Testis (tissue), 2 donors: ENCODE measurements at regions not wholly inside any gene's neighbourhood (a gene's known extent, or its start where the extent isn't known, plus 50 kb on each side); places are given as distances from the start of the nearest gene placed in this dataset.

Experiments
- DNase-seq: peaks from one replicate; pipeline ENCODE4 v3.0.0-alpha.2; 2019
- H3K27ac ChIP-seq, 2 donors: fragments of 200-600 bp; sonication (generic); one replicate each; pipeline ENCODE4 v1.5.1; 2019
- H3K27me3 ChIP-seq: fragments of 200-600 bp; sonication (generic); one replicate; pipeline ENCODE4 v1.5.1; 2019
- H3K36me3 ChIP-seq: fragments of 200-600 bp; sonication (generic); one replicate; pipeline ENCODE4 v1.5.1; 2017; ENCODE audit warnings: low read depth; ENCODE audit errors: missing control alignments
- H3K4me1 ChIP-seq: fragments of 200-600 bp; sonication (generic); one replicate; pipeline ENCODE4 v1.5.1; 2019
- H3K4me3 ChIP-seq, 2 donors: fragments of 200-600 bp; sonication (generic); one replicate each; pipeline ENCODE4 v1.5.1; 2017 to 2019
- H3K9me3 ChIP-seq: fragments of 200-600 bp; sonication (generic); one replicate; pipeline ENCODE4 v1.5.1; 2017
- CTCF ChIP-seq, 3 experiments: fragments of 450-650 bp in 2 of 3; fragments of 200-600 bp in 1 of 3; sonication (generic) in 1 of 3; IDR thresholded peaks; one replicate each; pipeline ENCODE4 v1.5.1; 2016 to 2019; ENCODE audit warnings: antibody characterized with exemption in 3 of 3, mild to moderate bottlenecking in 2 of 3, moderate library complexity in 1 of 3
- POLR2A ChIP-seq: fragments of 450-650 bp; IDR thresholded peaks from one replicate; pipeline ENCODE4 v1.6.1; 2017; ENCODE audit warnings: antibody characterized with exemption, mild to moderate bottlenecking, moderate library complexity
- WGBS, 2 donors: methylation state at CpG; one replicate each; pipeline ENCODE4 v1.1.5; 2018; 5-methylcytosine and 5-hydroxymethylcytosine counted together
- intact Hi-C: fragments of 100-400 bp; cut with DNase I; formaldehyde crosslinking; loops from one replicate; pipeline ENCODE4 v1.15.1; 2023; ENCODE audit warnings: low total_unique reads

- intact Hi-C loops, result no loop called here
Observed at GRCh38 chr4:160836431-160836830, 1327.4 kb downstream of the FSTL5 start.

GRCh38 chr4:160846121-160846520 is 1317.7 kb downstream of the FSTL5 start:
- H3K36me3 ChIP-seq, result no peaks in the 10 kb centered on the region

More at GRCh38 chr4:160836431-160836830, 1327.4 kb downstream of the FSTL5 start:
- no peak for DNase-seq
- Histone ChIP-seq H3K9me3 (no peaks in the 10 kb centered on the region), H3K27me3 (no peaks in the 10 kb centered on the region), H3K4me1 (no peaks in the 10 kb centered on the region), H3K27ac (no peak overlapping the region), H3K36me3 (no peaks in the 10 kb centered on the region), H3K4me3 (no peak overlapping the region)
- TF ChIP-seq POLR2A, result no peak
- TF ChIP-seq CTCF (IDR thresholded peaks at IDR 0.05), result no peak
- 77 to 85% methylated on average over 2 of the region's 2 CpGs for WGBS, 2 donors

GRCh38 chr4:160847228-160847627 is 1316.6 kb downstream of the FSTL5 start:
- Histone ChIP-seq H3K4me3 (no peak overlapping the region), H3K9me3 (no peaks in the 10 kb centered on the region), H3K27ac (no peak overlapping the region), H3K36me3 (no peaks in the 10 kb centered on the region), H3K4me1 (no peaks in the 10 kb centered on the region), H3K27me3 (no peaks in the 10 kb centered on the region)
- TF ChIP-seq POLR2A, result no peak
- no peak for TF ChIP-seq CTCF (IDR thresholded peaks at IDR 0.05)
- intact Hi-C loops, result no loop called here
- 55 to 68% methylated on average over 1 of the region's 1 CpG for WGBS, 2 donors
- DNase-seq, result no peak

More at GRCh38 chr4:160846121-160846520, 1317.7 kb downstream of the FSTL5 start:
- intact Hi-C loops, result no loop called here
- no peaks in the 10 kb centered on the region for H3K27me3 ChIP-seq
- no peaks in the 10 kb centered on the region for H3K4me1 ChIP-seq
- DNase-seq, result no peak
- H3K4me3 ChIP-seq, result no peak overlapping the region
- 92 to 98% methylated on average over 2 of the region's 2 CpGs for WGBS, 2 donors
- H3K9me3 ChIP-seq, result no peaks in the 10 kb centered on the region
- no peak overlapping the region for H3K27ac ChIP-seq
- TF ChIP-seq POLR2A (no peak), CTCF (IDR thresholded peaks at IDR 0.05) (no peak)

GRCh38 chr4:160848489-160848888 is 1315.3 kb downstream of the FSTL5 start:
- H3K4me1 ChIP-seq, result no peaks in the 10 kb centered on the region
- H3K4me3 ChIP-seq, result no peak overlapping the region
- DNase-seq, result no peak
- TF ChIP-seq POLR2A (no peak), CTCF (IDR thresholded peaks at IDR 0.05) (no peak)
- intact Hi-C loops, result no loop called here
- H3K27ac ChIP-seq, result no peak overlapping the region
- no peaks in the 10 kb centered on the region for H3K9me3 ChIP-seq
- WGBS, 2 donors, result 60 to 64% methylated on average over 4 of the region's 4 CpGs
- H3K36me3 ChIP-seq, result no peaks in the 10 kb centered on the region
- H3K27me3 ChIP-seq, result no peaks in the 10 kb centered on the region

GRCh38 chr4:160848901-160849760 is 1314.7 kb downstream of the FSTL5 start:
- no peaks in the 10 kb centered on the region for H3K36me3 ChIP-seq
- WGBS, 2 donors, result 39 to 43% methylated on average over 9 of the region's 9 CpGs
- H3K27ac ChIP-seq, result no peak overlapping the region
- H3K4me1 ChIP-seq, result no peaks in the 10 kb centered on the region
- intact Hi-C loops, result no loop called here
- H3K9me3 ChIP-seq, result no peaks in the 10 kb centered on the region
- TF ChIP-seq CTCF (IDR thresholded peaks at IDR 0.05) (no peak), POLR2A (no peak)
- no peaks in the 10 kb centered on the region for H3K27me3 ChIP-seq
- H3K4me3 ChIP-seq, result no peak overlapping the region
- no peak for DNase-seq
